OCI-LY1 (cell line): ENCODE measurements at regions not wholly inside any gene's neighbourhood (a gene's known extent, or its start where the extent isn't known, plus 50 kb on each side); places are given as distances from the start of the nearest gene placed in this dataset.

Experiments
- H2AFZ ChIP-seq: fragments of 200-600 bp; sonication (generic), shearing (Covaris generic); 2 replicates; pipeline ENCODE4 v1.6.0; 2014; ENCODE audit warnings: antibody characterized with exemption, mild to moderate bottlenecking, low read length
- H3F3A ChIP-seq: fragments of 200-600 bp; sonication (generic), shearing (Covaris generic); 2 replicates; pipeline ENCODE4 v1.6.0; 2014; ENCODE audit warnings: mild to moderate bottlenecking, antibody characterized with exemption, low read length, moderate library complexity; ENCODE audit not compliant: insufficient read depth
- H3K27ac ChIP-seq: fragments of 200-600 bp; sonication (generic); 2 replicates; pipeline ENCODE4 v1.5.1; 2014; ENCODE audit warnings: low read length, mixed run types, mild to moderate bottlenecking, low read depth; ENCODE audit not compliant: poor library complexity, severe bottlenecking
- H3K27me3 ChIP-seq: fragments of 200-600 bp; sonication (generic); 2 replicates; pipeline ENCODE4 v1.6.0; 2014; ENCODE audit warnings: antibody characterized with exemption, mild to moderate bottlenecking, low read length, moderate library complexity; ENCODE audit not compliant: insufficient read depth
- H3K36me3 ChIP-seq: fragments of 200-600 bp; sonication (generic); 2 replicates; pipeline ENCODE4 v1.6.1; 2014; ENCODE audit warnings: mild to moderate bottlenecking, antibody characterized with exemption, low read length, moderate library complexity, mixed read lengths; ENCODE audit not compliant: insufficient read depth
- H3K4me1 ChIP-seq: fragments of 200-600 bp; sonication (generic); 2 replicates; pipeline ENCODE4 v1.5.1; 2014; ENCODE audit warnings: mild to moderate bottlenecking, low read length, moderate library complexity; ENCODE audit not compliant: insufficient read depth, severe bottlenecking
- H3K4me2 ChIP-seq: fragments of 200-600 bp; sonication (generic), shearing (Covaris generic); 2 replicates; pipeline ENCODE4 v1.6.1; 2014; ENCODE audit warnings: low read length
- H3K4me3 ChIP-seq: fragments of 200-600 bp; sonication (generic); 2 replicates; pipeline ENCODE4 v1.5.1; 2014; ENCODE audit warnings: low read length, low read depth, mild to moderate bottlenecking, mixed read lengths; ENCODE audit not compliant: poor library complexity, severe bottlenecking
- H3K79me2 ChIP-seq: fragments of 200-600 bp; shearing (Covaris generic); 2 replicates; pipeline ENCODE4 v1.6.1; 2016; ENCODE audit warnings: mixed run types, low read length, mixed read lengths; ENCODE audit not compliant: insufficient read depth
- H3K9ac ChIP-seq: fragments of 200-600 bp; sonication (generic), shearing (Covaris generic); 2 replicates; pipeline ENCODE4 v1.6.1; 2014; ENCODE audit warnings: mild to moderate bottlenecking, low read length, mixed read lengths
- H3K9me2 ChIP-seq: fragments of 200-600 bp; sonication (generic), shearing (Covaris generic); 2 replicates; pipeline ENCODE4 v1.6.1; 2014; ENCODE audit warnings: low read depth, mild to moderate bottlenecking, low read length, mixed read lengths
- H3K9me3 ChIP-seq: fragments of 200-600 bp; shearing (Covaris generic); 2 replicates; pipeline ENCODE4 v1.6.1; 2014; ENCODE audit warnings: low read length, mixed read lengths
- H4K20me1 ChIP-seq: fragments of 200-600 bp; sonication (generic), shearing (Covaris generic); 2 replicates; pipeline ENCODE4 v1.6.0; 2016; ENCODE audit warnings: mild to moderate bottlenecking, low read length; ENCODE audit not compliant: insufficient read depth
- CTCF ChIP-seq: fragments of 200-600 bp; sonication (generic), shearing (Covaris generic); IDR thresholded peaks from 2 replicates; pipeline ENCODE4 v1.5.1; 2017; ENCODE audit warnings: mild to moderate bottlenecking, antibody characterized with exemption, low read length, moderate library complexity, mixed read lengths
- EZH2 ChIP-seq: fragments of 200-600 bp; sonication (generic), shearing (Covaris generic); IDR thresholded peaks from 2 replicates; pipeline ENCODE4 v1.8.0; 2017; ENCODE audit warnings: borderline replicate concordance, mixed run types, mild to moderate bottlenecking, antibody characterized with exemption, low read length, moderate library complexity, mixed read lengths

GRCh38 chr11:95548416-95548815, 241.2 kb downstream of the FAM76B start:
- TF ChIP-seq EZH2 (no peak), CTCF (no peak)
- Histone ChIP-seq H3K36me3 (no peaks in the 10 kb centered on the region), H3K9me2 (no peaks in the 10 kb centered on the region)

GRCh38 chr11:95547976-95548375, 241.6 kb downstream of the FAM76B start:
- TF ChIP-seq CTCF (no peak), EZH2 (no peak)
- H2AFZ ChIP-seq = no peak overlapping the region

More at GRCh38 chr11:95548416-95548815, 241.2 kb downstream of the FAM76B start:
- Histone ChIP-seq H3F3A (no peaks in the 10 kb centered on the region), H3K9me3 (no peaks in the 10 kb centered on the region), H3K4me3 (no peak overlapping the region), H3K27ac (no peak overlapping the region), H2AFZ (no peak overlapping the region), H4K20me1 (no peaks in the 10 kb centered on the region), H3K4me2 (no peak overlapping the region), H3K79me2 (no peaks in the 10 kb centered on the region), H3K9ac (no peak overlapping the region), H3K27me3 (no peaks in the 10 kb centered on the region), H3K4me1 (no peaks in the 10 kb centered on the region)

GRCh38 chr11:95547186-95547585, 242.4 kb downstream of the FAM76B start:
- no peak overlapping the region for H3K9ac ChIP-seq
- H3K4me3 ChIP-seq = no peak overlapping the region
- no peak for TF ChIP-seq CTCF
- no peak for TF ChIP-seq EZH2
- no peaks in the 10 kb centered on the region for H3K9me3 ChIP-seq
- H3K79me2 ChIP-seq = no peaks in the 10 kb centered on the region
- H3K36me3 ChIP-seq = no peaks in the 10 kb centered on the region
- no peaks in the 10 kb centered on the region for H3F3A ChIP-seq
- H2AFZ ChIP-seq = no peak overlapping the region
- no peaks in the 10 kb centered on the region for H3K27me3 ChIP-seq
- H3K4me1 ChIP-seq = no peaks in the 10 kb centered on the region
- H3K9me2 ChIP-seq = no peaks in the 10 kb centered on the region
- H3K4me2 ChIP-seq = no peak overlapping the region
- no peak overlapping the region for H3K27ac ChIP-seq
- H4K20me1 ChIP-seq = no peaks in the 10 kb centered on the region

More at GRCh38 chr11:95547976-95548375, 241.6 kb downstream of the FAM76B start:
- Histone ChIP-seq H4K20me1 (no peaks in the 10 kb centered on the region), H3K9me2 (no peaks in the 10 kb centered on the region), H3K4me3 (no peak overlapping the region), H3K9me3 (no peaks in the 10 kb centered on the region), H3K27me3 (no peaks in the 10 kb centered on the region), H3K27ac (no peak overlapping the region), H3F3A (no peaks in the 10 kb centered on the region), H3K9ac (no peak overlapping the region), H3K36me3 (no peaks in the 10 kb centered on the region), H3K4me2 (no peak overlapping the region), H3K79me2 (no peaks in the 10 kb centered on the region), H3K4me1 (no peaks in the 10 kb centered on the region)
